ENCODE measurements at regions not wholly inside any gene's neighbourhood (a gene's known extent, or its start where the extent isn't known, plus 50 kb on each side); places are given as distances from the start of the nearest gene placed in this dataset.

- no peak for DNase-seq
Measured at GRCh38 chr1:193552274-193552673, 365.9 kb upstream of the B3GALT2 start.

- no peak for DNase-seq
Measured at GRCh38 chr1:193549081-193549480, 362.7 kb upstream of the B3GALT2 start.

GRCh38 chr1:193545171-193545570 is 358.8 kb upstream of the B3GALT2 start:
- no peak for DNase-seq

- DNase-seq, result no peak
Measured at GRCh38 chr1:193543259-193543658, 356.8 kb upstream of the B3GALT2 start.

GRCh38 chr1:193542690-193543089 is 356.3 kb upstream of the B3GALT2 start:
- DNase-seq, result no peak

GRCh38 chr1:193540511-193540910 is 354.1 kb upstream of the B3GALT2 start:
- no peak for DNase-seq

- DNase-seq, result no peak
Measured at GRCh38 chr1:193539731-193540459, 353.5 kb upstream of the B3GALT2 start.

GRCh38 chr1:193538680-193539079 is 352.3 kb upstream of the B3GALT2 start:
- DNase-seq, result no peak

- no peak for DNase-seq
Measured at GRCh38 chr1:193538003-193538354, 351.6 kb upstream of the B3GALT2 start.

- DNase-seq, result no peak
Measured at GRCh38 chr1:193537266-193538002, 351.0 kb upstream of the B3GALT2 start.

- no peak for DNase-seq
Measured at GRCh38 chr1:193533853-193534252, 347.4 kb upstream of the B3GALT2 start.

GRCh38 chr1:193525917-193526710 is 339.7 kb upstream of the B3GALT2 start:
- no peak for DNase-seq

GRCh38 chr1:193525411-193525810 is 339.0 kb upstream of the B3GALT2 start:
- no peak for DNase-seq

GRCh38 chr1:193524616-193525015 is 338.2 kb upstream of the B3GALT2 start:
- no peak for DNase-seq

- no peak for DNase-seq
Measured at GRCh38 chr1:193524021-193524420, 337.6 kb upstream of the B3GALT2 start.

GRCh38 chr1:193520472-193520871 is 334.1 kb upstream of the B3GALT2 start:
- no peak for DNase-seq

- no peak for DNase-seq
Measured at GRCh38 chr1:193519922-193520321, 333.5 kb upstream of the B3GALT2 start.

- DNase-seq, result no peak
Measured at GRCh38 chr1:193516755-193517388, 330.5 kb upstream of the B3GALT2 start.

GRCh38 chr1:193514397-193514796 is 328.0 kb upstream of the B3GALT2 start:
- DNase-seq, result peak; percentile 32

GRCh38 chr1:193513032-193513431 is 326.6 kb upstream of the B3GALT2 start:
- DNase-seq, result no peak

GRCh38 chr1:193504920-193505319 is 318.5 kb upstream of the B3GALT2 start:
- DNase-seq, result no peak

- DNase-seq, result no peak
Measured at GRCh38 chr1:193498088-193498655, 311.8 kb upstream of the B3GALT2 start.

GRCh38 chr1:193494368-193494767 is 308.0 kb upstream of the B3GALT2 start:
- DNase-seq, result no peak

Measured in hematopoietic multipotent progenitor cell treated with erythropoietin and hydrocortisone succinate and interleukin-3 and kit ligand, for 6 days (in vitro differentiated cells).